ENCODE measurements at regions not wholly inside any gene's neighbourhood (a gene's known extent, or its start where the extent isn't known, plus 50 kb on each side); places are given as distances from the start of the nearest gene placed in this dataset.

DNA sequence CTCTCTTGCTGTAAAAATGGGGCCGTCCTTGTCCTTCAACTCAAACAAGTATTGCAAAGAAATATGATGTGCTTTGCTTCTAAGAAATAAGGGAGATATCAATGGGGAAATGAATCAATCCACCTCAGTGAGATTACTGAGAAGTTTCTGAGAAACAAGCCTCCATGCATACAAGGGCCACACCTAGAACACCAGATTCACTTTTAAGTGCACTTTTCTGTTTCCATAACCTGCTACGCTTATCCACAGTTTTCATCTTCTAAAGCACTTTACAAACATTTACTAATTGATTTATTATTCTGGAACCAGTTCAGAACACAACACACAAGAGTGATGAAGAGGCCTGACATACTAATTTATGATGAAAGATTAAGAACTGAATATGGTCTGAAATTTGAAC, 54.0 kb upstream of the BOD1L1 start:
- TF ChIP-seq, protein P1, sequence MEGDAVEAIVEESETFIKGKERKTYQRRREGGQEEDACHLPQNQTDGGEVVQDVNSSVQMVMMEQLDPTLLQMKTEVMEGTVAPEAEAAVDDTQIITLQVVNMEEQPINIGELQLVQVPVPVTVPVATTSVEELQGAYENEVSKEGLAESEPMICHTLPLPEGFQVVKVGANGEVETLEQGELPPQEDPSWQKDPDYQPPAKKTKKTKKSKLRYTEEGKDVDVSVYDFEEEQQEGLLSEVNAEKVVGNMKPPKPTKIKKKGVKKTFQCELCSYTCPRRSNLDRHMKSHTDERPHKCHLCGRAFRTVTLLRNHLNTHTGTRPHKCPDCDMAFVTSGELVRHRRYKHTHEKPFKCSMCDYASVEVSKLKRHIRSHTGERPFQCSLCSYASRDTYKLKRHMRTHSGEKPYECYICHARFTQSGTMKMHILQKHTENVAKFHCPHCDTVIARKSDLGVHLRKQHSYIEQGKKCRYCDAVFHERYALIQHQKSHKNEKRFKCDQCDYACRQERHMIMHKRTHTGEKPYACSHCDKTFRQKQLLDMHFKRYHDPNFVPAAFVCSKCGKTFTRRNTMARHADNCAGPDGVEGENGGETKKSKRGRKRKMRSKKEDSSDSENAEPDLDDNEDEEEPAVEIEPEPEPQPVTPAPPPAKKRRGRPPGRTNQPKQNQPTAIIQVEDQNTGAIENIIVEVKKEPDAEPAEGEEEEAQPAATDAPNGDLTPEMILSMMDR (IDR thresholded peaks at IDR 0.05): no peak
- no peak for TF ChIP-seq POLR2A (IDR thresholded peaks at IDR 0.05)

All from vagina (tissue), 2 donors.